HG03571 (cell line): ENCODE measurements at regions not wholly inside any gene's neighbourhood (a gene's known extent, or its start where the extent isn't known, plus 50 kb on each side); places are given as distances from the start of the nearest gene placed in this dataset.
"Not testable (repeated sequence)": the region's sequence is repeated elsewhere in the genome, so short reads cannot be mapped to it uniquely, and the experiment has no call there.

Experiments
- ATAC-seq: cut with Tn5 transposase; IDR thresholded peaks from one replicate; pipeline ENCODE4 v1.9.1; 2021; ENCODE audit not compliant: unreplicated experiment

- ATAC-seq, result no peak
These were observed 121.2 kb upstream of the RANBP3L start for GRCh38 chr5:36422952-36423351.

GRCh38 chr5:36423578-36424307, 122.0 kb upstream of the RANBP3L start:
- ATAC-seq, result no peak

GRCh38 chr5:36426070-36426469, 124.4 kb upstream of the RANBP3L start:
- ATAC-seq, result not testable (repeated sequence)

GRCh38 chr5:36435516-36435915, 133.8 kb upstream of the RANBP3L start:
- ATAC-seq, result no peak

GRCh38 chr5:36436306-36436705, 134.6 kb upstream of the RANBP3L start:
- no peak for ATAC-seq

GRCh38 chr5:36438765-36439561, 137.3 kb upstream of the RANBP3L start:
- ATAC-seq, result no peak

- ATAC-seq, result no peak
These were observed 138.6 kb upstream of the RANBP3L start for GRCh38 chr5:36440300-36440699.

GRCh38 chr5:36441280-36441679, 139.6 kb upstream of the RANBP3L start:
- ATAC-seq, result no peak

- no peak for ATAC-seq
These were observed 140.7 kb upstream of the RANBP3L start for GRCh38 chr5:36442352-36442751.

GRCh38 chr5:36442796-36443195, 141.1 kb upstream of the RANBP3L start:
- ATAC-seq, result no peak

- no peak for ATAC-seq
These were observed 142.2 kb upstream of the RANBP3L start for GRCh38 chr5:36443941-36444340.

- no peak for ATAC-seq
These were observed 143.1 kb upstream of the RANBP3L start for GRCh38 chr5:36444582-36445418.

- ATAC-seq, result no peak
These were observed 146.1 kb upstream of the RANBP3L start for GRCh38 chr5:36447776-36448175.

GRCh38 chr5:36450229-36451014, 148.7 kb upstream of the RANBP3L start:
- no peak for ATAC-seq

GRCh38 chr5:36452424-36453006, 150.8 kb upstream of the RANBP3L start:
- ATAC-seq, result no peak

GRCh38 chr5:36457511-36458270, 148.7 kb upstream of the SLC1A3 start:
- ATAC-seq, result no peak

GRCh38 chr5:36458746-36459145, 147.7 kb upstream of the SLC1A3 start:
- ATAC-seq, result no peak

GRCh38 chr5:36459176-36460135, 146.9 kb upstream of the SLC1A3 start:
- no peak for ATAC-seq
